Right lobe of liver (tissue), 4 donors: ENCODE measurements at regions not wholly inside any gene's neighbourhood (a gene's known extent, or its start where the extent isn't known, plus 50 kb on each side); places are given as distances from the start of the nearest gene placed in this dataset.

Experiments
- CTCF ChIP-seq, 4 donors: fragments of 200-600 bp in 3 of 4; fragments of 450-650 bp in 1 of 4; IDR thresholded peaks; one replicate each; pipeline versions ENCODE4 v1.5.1 to v1.8.0; 2016 to 2022; ENCODE audit warnings: antibody characterized with exemption in 4 of 4, mild to moderate bottlenecking in 2 of 4
- POLR2A ChIP-seq: fragments of 450-650 bp; IDR thresholded peaks from one replicate; pipeline ENCODE4 v1.6.1; 2017; ENCODE audit warnings: antibody characterized with exemption, mild to moderate bottlenecking
- donor health status: DM: no; HTN: no; CAD: no.
- donor health status: DM: no; HTN: no; CAD: no.
- donor health status: DM: no; HTN: yes; CAD: no.

DNA sequence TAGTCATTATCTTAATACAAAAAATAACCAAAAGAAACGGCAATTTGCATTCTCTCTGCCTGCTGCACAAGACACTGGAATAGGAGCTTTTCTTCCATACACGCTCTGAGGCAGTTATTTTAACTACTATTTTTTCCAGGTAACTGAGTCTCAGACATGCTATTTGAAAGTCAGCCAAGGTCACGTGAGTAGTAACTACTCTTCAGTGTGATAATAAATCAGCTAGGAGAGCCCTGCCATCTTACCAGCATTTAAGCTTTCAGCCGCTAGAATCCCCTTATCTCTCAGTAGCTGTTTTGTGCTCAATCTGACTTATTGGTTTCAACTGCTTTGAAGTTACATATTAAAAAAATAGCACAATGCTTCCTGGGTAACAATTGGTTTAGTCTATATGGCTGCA is 84.5 kb downstream of the NRN1 start:
- no peak for TF ChIP-seq CTCF (IDR thresholded peaks at IDR 0.05)
- TF ChIP-seq POLR2A, result no peak
